Lower lobe of right lung (tissue), 2 donors: ENCODE measurements at regions not wholly inside any gene's neighbourhood (a gene's known extent, or its start where the extent isn't known, plus 50 kb on each side); places are given as distances from the start of the nearest gene placed in this dataset.

Source experiments
- ATAC-seq, 2 donors: fragments of 200-7000 bp; cut with Tn5 transposase; one replicate each; pipeline ENCODE4 v1.9.1; 2020 to 2022; ENCODE audit warnings: mild to moderate bottlenecking in 2 of 2, moderate library complexity in 2 of 2
- DNase-seq: peaks from one replicate; pipeline ENCODE4 v3.0.0-alpha.2; 2020
- H3K27ac ChIP-seq: fragments of 200-600 bp; one replicate; pipeline ENCODE4 v1.8.0; 2022
- H3K27me3 ChIP-seq: fragments of 200-600 bp; one replicate; pipeline ENCODE4 v1.8.0; 2022; ENCODE audit warnings: low read depth
- H3K36me3 ChIP-seq: fragments of 200-600 bp; one replicate; pipeline ENCODE4 v1.8.0; 2022; ENCODE audit warnings: mild to moderate bottlenecking
- H3K4me1 ChIP-seq: fragments of 200-600 bp; one replicate; pipeline ENCODE4 v1.8.0; 2022
- H3K4me3 ChIP-seq: fragments of 200-600 bp; one replicate; pipeline ENCODE4 v1.8.0; 2022; ENCODE audit warnings: mild to moderate bottlenecking
- H3K9me3 ChIP-seq: fragments of 200-600 bp; one replicate; pipeline ENCODE4 v1.8.0; 2022
- intact Hi-C: fragments of 100-400 bp; cut with DNase I; formaldehyde crosslinking; loops from one replicate; pipeline ENCODE4 v1.11.0; 2022
- TF ChIP-seq, protein P1 (sequence below): fragments of 200-600 bp; IDR thresholded peaks from one replicate; pipeline ENCODE4 v1.8.0; 2022; ENCODE audit warnings: antibody characterized with exemption, mild to moderate bottlenecking
- donor health status: DM: no; HTN: yes; CAD: no; lungs with severe emphysema.

DNA sequence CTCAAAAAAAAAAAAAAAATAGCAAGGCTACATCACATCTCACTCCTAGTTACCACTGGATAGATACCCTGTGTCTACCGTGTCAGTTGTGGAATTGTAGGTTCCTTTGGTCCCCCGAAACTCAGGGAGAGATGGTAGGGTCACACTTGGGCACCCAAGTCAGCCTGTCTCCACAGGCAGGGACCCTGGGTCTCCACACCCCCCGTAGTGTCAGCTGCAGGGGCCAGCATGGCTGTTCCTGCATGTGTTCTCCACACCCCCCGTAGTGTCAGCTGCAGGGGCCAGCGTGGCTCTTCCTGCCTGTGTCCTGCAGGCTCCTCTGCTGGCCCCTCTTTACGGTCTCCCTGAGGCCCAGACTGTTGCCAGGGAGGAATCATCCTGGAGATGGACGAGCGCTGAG, 282.1 kb downstream of the BRD1 start:
- H3K9me3 ChIP-seq, result peaks cover 2% of the 10 kb centered on the region
- intact Hi-C loops, result no loop called here
- no peak overlapping the region for H3K27ac ChIP-seq
- H3K27me3 ChIP-seq, result no peaks in the 10 kb centered on the region
- no peaks in the 10 kb centered on the region for H3K36me3 ChIP-seq
- peak; percentile 28 for DNase-seq
- H3K4me1 ChIP-seq, result no peaks in the 10 kb centered on the region
- no peak overlapping the region for H3K4me3 ChIP-seq
- TF ChIP-seq, protein P1, sequence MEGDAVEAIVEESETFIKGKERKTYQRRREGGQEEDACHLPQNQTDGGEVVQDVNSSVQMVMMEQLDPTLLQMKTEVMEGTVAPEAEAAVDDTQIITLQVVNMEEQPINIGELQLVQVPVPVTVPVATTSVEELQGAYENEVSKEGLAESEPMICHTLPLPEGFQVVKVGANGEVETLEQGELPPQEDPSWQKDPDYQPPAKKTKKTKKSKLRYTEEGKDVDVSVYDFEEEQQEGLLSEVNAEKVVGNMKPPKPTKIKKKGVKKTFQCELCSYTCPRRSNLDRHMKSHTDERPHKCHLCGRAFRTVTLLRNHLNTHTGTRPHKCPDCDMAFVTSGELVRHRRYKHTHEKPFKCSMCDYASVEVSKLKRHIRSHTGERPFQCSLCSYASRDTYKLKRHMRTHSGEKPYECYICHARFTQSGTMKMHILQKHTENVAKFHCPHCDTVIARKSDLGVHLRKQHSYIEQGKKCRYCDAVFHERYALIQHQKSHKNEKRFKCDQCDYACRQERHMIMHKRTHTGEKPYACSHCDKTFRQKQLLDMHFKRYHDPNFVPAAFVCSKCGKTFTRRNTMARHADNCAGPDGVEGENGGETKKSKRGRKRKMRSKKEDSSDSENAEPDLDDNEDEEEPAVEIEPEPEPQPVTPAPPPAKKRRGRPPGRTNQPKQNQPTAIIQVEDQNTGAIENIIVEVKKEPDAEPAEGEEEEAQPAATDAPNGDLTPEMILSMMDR, result no peak
- no peak for ATAC-seq

DNA sequence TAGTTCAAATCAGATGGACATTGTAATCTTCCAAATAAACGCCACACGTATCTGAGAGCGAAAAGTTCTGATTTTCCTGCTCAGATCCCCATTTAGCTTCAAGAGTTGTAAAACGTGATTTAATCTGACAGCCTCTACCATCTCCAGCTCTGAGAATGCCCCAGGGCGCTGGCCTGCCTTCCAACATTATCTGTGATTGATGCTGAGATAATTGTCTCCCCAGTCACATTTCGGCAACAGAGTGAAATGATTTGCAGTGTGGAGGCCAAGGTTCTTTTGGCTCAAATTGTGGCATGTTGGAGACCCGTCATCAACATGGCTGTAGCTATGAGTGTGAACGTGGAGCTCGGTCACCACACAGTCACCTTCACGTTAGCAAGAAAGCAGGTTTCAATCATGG, 283.4 kb downstream of the BRD1 start:
- H3K9me3 ChIP-seq, result no peaks in the 10 kb centered on the region
- H3K27me3 ChIP-seq, result no peaks in the 10 kb centered on the region
- no peak overlapping the region for H3K27ac ChIP-seq
- TF ChIP-seq, protein P1, result no peak
- intact Hi-C loops, result no loop called here
- ATAC-seq (no peak), DNase-seq (peak; percentile 2)
- H3K36me3 ChIP-seq, result no peaks in the 10 kb centered on the region
- no peaks in the 10 kb centered on the region for H3K4me1 ChIP-seq
- no peak overlapping the region for H3K4me3 ChIP-seq

DNA sequence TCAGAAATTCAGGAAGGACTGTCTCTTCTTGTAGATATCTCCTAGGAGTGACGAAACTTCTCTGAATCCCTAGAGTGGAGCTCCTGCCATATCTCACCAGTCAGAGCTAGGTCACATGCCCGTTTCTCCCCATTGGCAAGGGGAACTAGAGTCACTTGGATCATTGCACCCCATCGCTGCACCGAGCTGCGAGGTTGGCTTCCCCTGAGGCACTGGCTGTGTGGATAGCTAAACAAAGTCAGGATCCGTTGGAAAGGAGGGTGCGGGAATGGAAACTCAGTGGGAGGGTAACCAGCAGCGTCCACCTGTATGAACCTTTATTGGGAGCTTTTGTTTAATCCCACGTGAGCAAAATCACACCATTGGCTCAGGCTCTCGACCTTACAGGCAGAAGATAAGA, 283.8 kb downstream of the BRD1 start:
- no peak for ATAC-seq
- intact Hi-C loops, result no loop called here
- H3K4me1 ChIP-seq, result no peaks in the 10 kb centered on the region
- H3K9me3 ChIP-seq, result no peaks in the 10 kb centered on the region
- no peaks in the 10 kb centered on the region for H3K27me3 ChIP-seq
- H3K36me3 ChIP-seq, result no peaks in the 10 kb centered on the region
- no peak overlapping the region for H3K4me3 ChIP-seq
- DNase-seq, result peak; percentile 16
- TF ChIP-seq, protein P1, result no peak
- H3K27ac ChIP-seq, result no peak overlapping the region

DNA sequence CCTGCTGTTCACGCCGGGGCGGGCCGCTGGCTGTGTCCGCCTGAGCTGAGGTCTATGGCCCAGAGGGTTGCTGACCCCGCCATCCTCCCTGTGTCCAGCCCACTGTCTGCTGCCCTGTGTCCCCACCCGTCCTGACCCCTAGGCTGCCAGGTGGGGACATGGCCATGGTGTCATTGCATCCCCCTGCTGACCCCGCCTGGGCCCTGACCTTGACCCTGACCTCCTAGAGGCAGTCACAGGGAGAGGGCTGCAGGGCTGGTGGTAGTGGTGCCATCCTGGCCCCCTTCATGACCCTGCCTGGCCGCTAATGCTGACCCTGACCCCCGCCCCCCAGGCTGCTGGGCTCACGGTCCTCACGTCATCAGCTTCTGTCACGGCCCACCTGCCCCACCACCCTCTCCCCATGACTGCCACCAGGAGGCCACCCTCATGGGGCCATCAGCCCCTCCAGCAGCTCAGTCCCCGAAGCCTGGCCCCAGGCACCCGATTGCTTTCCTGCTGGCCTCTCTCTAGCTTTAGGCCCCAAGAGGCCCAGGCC, 285.9 kb downstream of the BRD1 start:
- intact Hi-C loops, result no loop called here
- Histone ChIP-seq H3K27me3 (no peaks in the 10 kb centered on the region), H3K4me3 (no peak overlapping the region), H3K27ac (no peak overlapping the region), H3K9me3 (no peaks in the 10 kb centered on the region), H3K36me3 (no peaks in the 10 kb centered on the region), H3K4me1 (no peaks in the 10 kb centered on the region)
- ATAC-seq, result peak in 1 of 2 donors; percentile 7
- TF ChIP-seq, protein P1, result no peak
- peak; percentile 17 for DNase-seq

DNA sequence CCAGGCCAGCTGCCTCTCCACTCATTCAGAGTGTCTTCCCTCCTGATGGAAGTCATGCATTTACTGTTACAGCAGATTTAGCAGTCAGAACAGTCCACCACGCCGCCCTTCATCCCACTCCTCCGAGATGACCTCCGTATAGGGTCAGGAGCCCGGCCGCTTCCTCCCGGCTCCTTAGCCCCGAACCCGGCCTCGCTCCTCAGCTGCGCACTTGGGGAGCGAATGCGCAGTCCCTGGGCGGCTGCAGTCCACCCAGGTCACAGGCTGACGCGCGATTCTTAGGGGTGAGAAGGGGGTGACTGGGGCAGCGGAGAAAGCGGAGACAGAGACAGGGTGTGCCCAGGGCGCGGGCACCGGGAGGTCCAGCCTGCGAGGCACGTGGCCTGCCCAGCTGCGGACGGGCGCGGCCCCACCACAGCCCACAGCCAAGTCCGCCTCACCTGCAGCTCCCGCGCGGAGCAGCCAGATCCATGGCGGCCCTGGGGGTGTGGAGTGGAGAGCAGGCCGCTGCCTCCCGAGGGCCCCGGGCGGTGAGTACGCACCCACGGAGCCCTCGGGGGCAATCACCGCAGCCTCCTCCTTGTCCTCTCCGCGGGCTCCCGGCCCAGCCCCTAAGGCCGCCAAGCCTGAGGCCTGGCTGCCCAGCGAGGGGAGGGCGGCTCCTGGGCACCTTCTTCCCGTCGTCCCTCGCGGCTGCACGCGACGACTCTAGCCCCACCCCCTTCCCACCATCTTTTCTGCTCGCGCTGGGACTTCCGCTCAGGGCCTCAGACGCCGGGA, 286.6 kb downstream of the BRD1 start:
- DNase-seq (peak; percentile 38), ATAC-seq (peak in 1 of 2 donors; percentile 34)
- no peaks in the 10 kb centered on the region for H3K27me3 ChIP-seq
- H3K4me1 ChIP-seq, result no peaks in the 10 kb centered on the region
- H3K27ac ChIP-seq, result no peak overlapping the region
- TF ChIP-seq, protein P1, result no peak
- no peak overlapping the region for H3K4me3 ChIP-seq
- H3K36me3 ChIP-seq, result no peaks in the 10 kb centered on the region
- H3K9me3 ChIP-seq, result no peaks in the 10 kb centered on the region
- intact Hi-C loops, result no loop called here
